Endothelial cell of umbilical vein (primary cell): ENCODE measurements at regions not wholly inside any gene's neighbourhood (a gene's known extent, or its start where the extent isn't known, plus 50 kb on each side); places are given as distances from the start of the nearest gene placed in this dataset.

Experiments
- BruUV-seq: library from RNA; stranded (reverse); fragments of 400-500 nt; replicated peaks from 2 replicates; lab custom pipeline; 2021; lab: Mats Ljungman, UMichigan
- CTCF ChIA-PET: fragments of 300-600, 350-600 bp; sonication (Branson Sonifier 250); formaldehyde crosslinking; loops from one replicate; lab custom pipeline; 2021; ENCODE audit warnings: antibody characterized with exemption, inconsistent platforms; lab: Charles Lee
- POLR2A ChIA-PET: fragments of 300-600, 350-600 bp; sonication (Branson Sonifier 250); formaldehyde crosslinking; loops from one replicate; lab custom pipeline; 2021; ENCODE audit warnings: antibody characterized with exemption, inconsistent platforms; lab: Charles Lee
- DNase-seq: peaks from one replicate; pipeline ENCODE4 v3.0.0-alpha.2; 2011; ENCODE audit warnings: low read depth, low spot score
- FAIRE-seq: peaks from 2 replicates; lab custom pipeline; 2011; peaks lifted over from hg19 to GRCh38; lab: Jason Lieb, UNC
- H2AFZ ChIP-seq: 2 replicates; pipeline ENCODE4 v1.6.0; 2012; ENCODE audit warnings: low read depth, low read length, control low read depth, inconsistent platforms
- H3K27ac ChIP-seq: 2 replicates; pipeline ENCODE4 v1.5.1; 2011; ENCODE audit warnings: low read depth, mild to moderate bottlenecking, control low read depth, low read length, moderate library complexity; ENCODE audit not compliant: insufficient read depth
- H3K27me3 ChIP-seq, 2 experiments: 2 replicates each; pipeline versions ENCODE4 v1.6.0 to v1.6.1; 2011; ENCODE audit warnings: low read length in 2 of 2, mixed read lengths in 1 of 2; ENCODE audit not compliant: control insufficient read depth in 2 of 2, insufficient read depth in 2 of 2
- H3K36me3 ChIP-seq, 2 experiments: 2 replicates in 1 of 2; 3 replicates in 1 of 2; pipeline ENCODE4 v1.5.1; 2011; ENCODE audit warnings: low read length in 2 of 2, mild to moderate bottlenecking in 1 of 2, moderate library complexity in 1 of 2; ENCODE audit not compliant: control insufficient read depth in 2 of 2, insufficient read depth in 2 of 2; ENCODE audit errors: extremely low read depth in 1 of 2
- H3K4me1 ChIP-seq: 3 replicates; pipeline ENCODE4 v1.5.1; 2011; ENCODE audit warnings: mild to moderate bottlenecking, low read length; ENCODE audit not compliant: control insufficient read depth, insufficient read depth; ENCODE audit errors: extremely low read depth
- H3K4me2 ChIP-seq: 2 replicates; pipeline ENCODE4 v1.6.1; 2011; ENCODE audit warnings: low read length, control low read depth, mixed read lengths; ENCODE audit not compliant: insufficient read depth
- H3K4me3 ChIP-seq, 3 experiments: fragments of 200-600 bp in 1 of 3; sonication (generic), shearing (Covaris generic) in 1 of 3; replicated peaks in 1 of 3; 2 replicates each; pipeline ENCODE4 v1.5.1; 2011 to 2016; ENCODE audit warnings: control low read depth in 3 of 3, low read length in 3 of 3, mild to moderate bottlenecking in 2 of 3, inconsistent platforms in 1 of 3, low read depth in 1 of 3, moderate library complexity in 1 of 3; ENCODE audit not compliant: insufficient read depth in 1 of 3
- H3K79me2 ChIP-seq: 2 replicates; pipeline ENCODE4 v1.6.0; 2012; ENCODE audit warnings: low read length, inconsistent platforms; ENCODE audit not compliant: control insufficient read depth, insufficient read depth
- H3K9ac ChIP-seq: replicated peaks from 2 replicates; pipeline ENCODE3; 2011; ENCODE audit warnings: low read length, control low read depth; ENCODE audit not compliant: insufficient read depth; ENCODE audit errors: extremely low read depth
- H3K9me1 ChIP-seq: replicated peaks from 3 replicates; pipeline ENCODE4 v1.6.0; 2011; ENCODE audit warnings: mild to moderate bottlenecking, low read length; ENCODE audit not compliant: control insufficient read depth, insufficient read depth; ENCODE audit errors: extremely low read depth
- H3K9me3 ChIP-seq: replicated peaks from 2 replicates; pipeline ENCODE4 v1.5.1; 2012; ENCODE audit warnings: low read length, inconsistent platforms; ENCODE audit not compliant: control insufficient read depth, insufficient read depth
- H4K20me1 ChIP-seq: replicated peaks from 2 replicates; pipeline ENCODE3; 2011; ENCODE audit warnings: mild to moderate bottlenecking, low read length; ENCODE audit not compliant: control insufficient read depth, insufficient read depth; ENCODE audit errors: extremely low read depth
- EZH2 ChIP-seq: IDR thresholded peaks from 2 replicates; pipeline ENCODE4 v1.6.1; 2012; ENCODE audit warnings: borderline replicate concordance, low read depth, mild to moderate bottlenecking, moderate library complexity, low read length, inconsistent platforms; ENCODE audit not compliant: severe bottlenecking
- FOS ChIP-seq: IDR thresholded peaks from 2 replicates; pipeline ENCODE4 v1.6.1; 2011; ENCODE audit warnings: mild to moderate bottlenecking, low read length, moderate library complexity, borderline replicate concordance; ENCODE audit not compliant: insufficient read depth
- GATA2 ChIP-seq: IDR thresholded peaks from 2 replicates; pipeline ENCODE4 v1.7.0; 2011; ENCODE audit warnings: low read depth, mild to moderate bottlenecking, moderate library complexity, mixed read lengths, low read length; ENCODE audit not compliant: insufficient read length, insufficient read depth
- JUN ChIP-seq: IDR thresholded peaks from 2 replicates; pipeline ENCODE4 v1.6.1; 2011; ENCODE audit warnings: borderline replicate concordance, low read depth; ENCODE audit not compliant: insufficient read length, insufficient read depth
- MYC ChIP-seq: IDR thresholded peaks from one replicate; pipeline ENCODE4 v1.6.1; 2011; ENCODE audit warnings: mild to moderate bottlenecking, low read depth, low read length
- POLR2A ChIP-seq: IDR thresholded peaks from 2 replicates; pipeline ENCODE4 v1.6.1; 2012; ENCODE audit warnings: low read depth, mild to moderate bottlenecking, control low read depth, low read length
- POLR2AphosphoS5 ChIP-seq: IDR thresholded peaks from 2 replicates; pipeline ENCODE4 v1.6.1; 2012; ENCODE audit warnings: low read depth, mild to moderate bottlenecking, control low read depth, low read length, moderate library complexity; ENCODE audit not compliant: insufficient read depth
- dilution Hi-C: fragments of 300-500 bp; cut with MboI; formaldehyde crosslinking; loops from one replicate; pipeline ENCODE4 v1.15.0; 2019; ENCODE audit warnings: low sequenced_read_pairs; ENCODE audit not compliant: extremely low pct_ligation_motif_present
- intact Hi-C: fragments of 100-400 bp; cut with micrococcal nuclease; formaldehyde crosslinking; loops from one replicate; pipeline ENCODE4 v1.10.0; 2022
- TF ChIP-seq, protein P1 (sequence below): IDR thresholded peaks from 2 replicates; pipeline ENCODE4 v1.6.1; 2011; ENCODE audit not compliant: insufficient read depth, insufficient read length
- TF ChIP-seq, protein P2 (sequence below), 2 donors: IDR thresholded peaks; 1 replicate in 1 of 2; 2 replicates in 1 of 2; pipeline ENCODE4 v1.5.1; 2011; ENCODE audit warnings: low read length in 2 of 2, mild to moderate bottlenecking in 2 of 2, moderate library complexity in 2 of 2, control low read depth in 1 of 2, inconsistent platforms in 1 of 2, low read depth in 1 of 2; ENCODE audit not compliant: insufficient read depth in 1 of 2; ENCODE audit errors: extremely low read depth in 1 of 2

DNA sequence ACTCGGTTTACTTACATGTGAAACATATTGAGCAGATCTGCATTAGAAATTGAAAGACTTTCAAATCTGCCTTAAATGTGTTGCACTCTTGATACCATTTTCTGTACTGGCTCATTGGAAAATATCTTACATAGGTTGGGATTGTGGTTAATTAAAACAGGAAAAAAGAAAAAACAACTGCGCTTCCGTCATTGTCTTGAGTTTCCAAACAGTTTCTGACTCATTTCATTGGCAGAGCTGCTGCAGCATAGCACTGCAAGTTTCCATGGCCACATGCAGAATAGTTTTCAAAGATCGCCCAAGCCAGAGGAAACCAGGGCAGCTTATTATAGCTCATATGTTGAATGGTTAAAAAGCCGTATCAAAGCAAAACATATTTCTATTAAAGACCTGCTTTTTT, 446.6 kb upstream of the BCHE start:
- no peaks in the 10 kb centered on the region for H3K9me3 ChIP-seq
- dilution Hi-C loops (no loop called here), intact Hi-C loops (no loop called here)
- no peaks in the 10 kb centered on the region for H3K79me2 ChIP-seq
- TF ChIP-seq, protein P1, sequence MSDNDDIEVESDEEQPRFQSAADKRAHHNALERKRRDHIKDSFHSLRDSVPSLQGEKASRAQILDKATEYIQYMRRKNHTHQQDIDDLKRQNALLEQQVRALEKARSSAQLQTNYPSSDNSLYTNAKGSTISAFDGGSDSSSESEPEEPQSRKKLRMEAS = no peak
- TF ChIP-seq JUN (peak; percentile 50), FOS (peak; percentile 63)
- H4K20me1 ChIP-seq = no peaks in the 10 kb centered on the region
- POLR2A ChIA-PET = no interaction called here
- H3K4me3 ChIP-seq = no peak overlapping the region
- H3K36me3 ChIP-seq = no peaks in the 10 kb centered on the region
- no TSS peak for BruUV-seq
- no peak overlapping the region for H2AFZ ChIP-seq
- H3K27ac ChIP-seq = peak overlapping the region; percentile 23
- H3K9me1 ChIP-seq = no peaks in the 10 kb centered on the region
- peak; percentile 85 for DNase-seq
- no peaks in the 10 kb centered on the region for H3K27me3 ChIP-seq
- CTCF ChIA-PET = no interaction called here
- H3K4me2 ChIP-seq = peak overlapping the region; percentile 57
- H3K4me1 ChIP-seq = peaks cover 3% of the 10 kb centered on the region
- H3K9ac ChIP-seq = peak overlapping the region; percentile 4
- FAIRE-seq = peak; percentile 83

DNA sequence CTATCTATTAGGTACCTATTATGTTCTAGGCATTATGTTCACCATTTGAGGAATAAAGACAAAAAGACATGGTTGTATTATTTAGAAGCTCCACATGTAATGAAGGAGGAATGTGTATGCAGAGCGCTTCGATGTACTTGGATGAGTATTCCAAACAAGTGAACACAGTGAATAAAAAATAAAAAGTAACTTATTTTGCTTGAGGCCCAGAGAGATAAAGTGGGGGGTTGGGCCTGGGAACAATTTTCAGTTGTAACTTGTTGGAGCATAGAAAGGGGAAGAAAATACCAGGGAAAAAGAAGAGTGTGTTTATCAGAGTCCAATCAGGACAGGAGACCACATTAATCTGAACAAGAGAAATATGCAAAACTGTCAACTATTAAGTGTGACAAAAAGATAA, 445.7 kb upstream of the BCHE start:
- Histone ChIP-seq H3K9ac (no peak overlapping the region), H3K4me1 (peaks cover 3% of the 10 kb centered on the region), H2AFZ (no peak overlapping the region), H3K9me3 (no peaks in the 10 kb centered on the region), H3K36me3 (no peaks in the 10 kb centered on the region), H4K20me1 (no peaks in the 10 kb centered on the region), H3K9me1 (no peaks in the 10 kb centered on the region), H3K4me2 (no peak overlapping the region), H3K27ac (no peak overlapping the region), H3K27me3 (no peaks in the 10 kb centered on the region), H3K4me3 (no peak overlapping the region), H3K79me2 (no peaks in the 10 kb centered on the region)
- intact Hi-C loops (no loop called here), dilution Hi-C loops (no loop called here)
- TF ChIP-seq MYC = no peak
- no peak for TF ChIP-seq POLR2A
- TF ChIP-seq, protein P1 = no peak
- TF ChIP-seq POLR2AphosphoS5 = no peak
- no peak for TF ChIP-seq EZH2
- TF ChIP-seq FOS = no peak
- TF ChIP-seq GATA2 = no peak
- TF ChIP-seq, protein P2, sequence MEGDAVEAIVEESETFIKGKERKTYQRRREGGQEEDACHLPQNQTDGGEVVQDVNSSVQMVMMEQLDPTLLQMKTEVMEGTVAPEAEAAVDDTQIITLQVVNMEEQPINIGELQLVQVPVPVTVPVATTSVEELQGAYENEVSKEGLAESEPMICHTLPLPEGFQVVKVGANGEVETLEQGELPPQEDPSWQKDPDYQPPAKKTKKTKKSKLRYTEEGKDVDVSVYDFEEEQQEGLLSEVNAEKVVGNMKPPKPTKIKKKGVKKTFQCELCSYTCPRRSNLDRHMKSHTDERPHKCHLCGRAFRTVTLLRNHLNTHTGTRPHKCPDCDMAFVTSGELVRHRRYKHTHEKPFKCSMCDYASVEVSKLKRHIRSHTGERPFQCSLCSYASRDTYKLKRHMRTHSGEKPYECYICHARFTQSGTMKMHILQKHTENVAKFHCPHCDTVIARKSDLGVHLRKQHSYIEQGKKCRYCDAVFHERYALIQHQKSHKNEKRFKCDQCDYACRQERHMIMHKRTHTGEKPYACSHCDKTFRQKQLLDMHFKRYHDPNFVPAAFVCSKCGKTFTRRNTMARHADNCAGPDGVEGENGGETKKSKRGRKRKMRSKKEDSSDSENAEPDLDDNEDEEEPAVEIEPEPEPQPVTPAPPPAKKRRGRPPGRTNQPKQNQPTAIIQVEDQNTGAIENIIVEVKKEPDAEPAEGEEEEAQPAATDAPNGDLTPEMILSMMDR (IDR thresholded peaks at IDR 0.05; ENCODE audit: extremely low read depth in 1 of 2, insufficient read depth in 1 of 2, low read depth in 1 of 2, low read length in 2 of 2) = no peak
- TF ChIP-seq JUN = no peak
- DNase-seq (no peak), FAIRE-seq (no peak)
- POLR2A ChIA-PET = no interaction called here
- CTCF ChIA-PET = no interaction called here
- BruUV-seq = no TSS peak
